ENCODE measurements at regions not wholly inside any gene's neighbourhood (a gene's known extent, or its start where the extent isn't known, plus 50 kb on each side); places are given as distances from the start of the nearest gene placed in this dataset.

- Histone ChIP-seq H3K4me2 (no peak overlapping the region), H3K27me3 (no peaks in the 10 kb centered on the region), H4K20me1 (ENCODE audit: insufficient read depth, poor library complexity, severe bottlenecking) (no peaks in the 10 kb centered on the region), H3K36me3 (replicated peaks; ENCODE audit: insufficient read depth, low read depth) (no peaks in the 10 kb centered on the region), H3K27ac (no peak overlapping the region), H3K9me2 (replicated peaks; ENCODE audit: insufficient read depth) (no peaks in the 10 kb centered on the region), H2AFZ (no peak overlapping the region), H3K79me2 (no peaks in the 10 kb centered on the region), H3K4me3 (no peak overlapping the region), H3K4me1 (ENCODE audit: insufficient read depth) (no peaks in the 10 kb centered on the region), H3K9me3 (ENCODE audit: low read depth) (no peaks in the 10 kb centered on the region)
- DNase-seq (ENCODE audit: low spot score) = no peak
- TF ChIP-seq EZH2 (IDR thresholded peaks at IDR 0.05; ENCODE audit: borderline replicate concordance) (no peak), EZH2phosphoT487 (IDR thresholded peaks at IDR 0.05; ENCODE audit: low read depth, severe bottlenecking, unreplicated experiment) (no peak), CTCF (IDR thresholded peaks at IDR 0.05; ENCODE audit: poor library complexity) (no peak)
- WGBS (ENCODE audit: low lambda C conversion rate, missing lambda C conversion rate) = 95% methylated on average over 1 of the region's 1 CpG
These were observed 211.3 kb downstream of the COG6 start for GRCh38 chr13:39866722-39867121.

GRCh38 chr13:39867807-39868206 lies 212.3 kb downstream of the COG6 start:
- Histone ChIP-seq H3K4me3 (no peak overlapping the region), H3K9me3 (ENCODE audit: low read depth) (no peaks in the 10 kb centered on the region), H3K36me3 (replicated peaks; ENCODE audit: insufficient read depth, low read depth) (no peaks in the 10 kb centered on the region), H4K20me1 (ENCODE audit: insufficient read depth, poor library complexity, severe bottlenecking) (no peaks in the 10 kb centered on the region), H3K27me3 (no peaks in the 10 kb centered on the region), H3K79me2 (no peaks in the 10 kb centered on the region), H3K9me2 (replicated peaks; ENCODE audit: insufficient read depth) (no peaks in the 10 kb centered on the region), H3K4me1 (ENCODE audit: insufficient read depth) (no peaks in the 10 kb centered on the region), H3K4me2 (no peak overlapping the region), H2AFZ (no peak overlapping the region), H3K27ac (no peak overlapping the region)
- 59% methylated on average over 2 of the region's 2 CpGs for WGBS (ENCODE audit: low lambda C conversion rate, missing lambda C conversion rate)
- DNase-seq (ENCODE audit: low spot score) = no peak
- TF ChIP-seq CTCF (IDR thresholded peaks at IDR 0.05; ENCODE audit: poor library complexity) (no peak), EZH2phosphoT487 (IDR thresholded peaks at IDR 0.05; ENCODE audit: low read depth, severe bottlenecking, unreplicated experiment) (no peak), EZH2 (IDR thresholded peaks at IDR 0.05; ENCODE audit: borderline replicate concordance) (no peak)

GRCh38 chr13:39870197-39870747 lies 214.8 kb downstream of the COG6 start:
- H3K36me3 ChIP-seq (replicated peaks; ENCODE audit: insufficient read depth, low read depth) = no peaks in the 10 kb centered on the region
- H3K9me2 ChIP-seq (replicated peaks; ENCODE audit: insufficient read depth) = no peaks in the 10 kb centered on the region
- H3K4me2 ChIP-seq = no peak overlapping the region
- WGBS (ENCODE audit: low lambda C conversion rate, missing lambda C conversion rate) = 55% methylated on average over 2 of the region's 2 CpGs
- no peak overlapping the region for H2AFZ ChIP-seq
- H4K20me1 ChIP-seq (ENCODE audit: insufficient read depth, poor library complexity, severe bottlenecking) = no peaks in the 10 kb centered on the region
- no peak overlapping the region for H3K4me3 ChIP-seq
- no peaks in the 10 kb centered on the region for H3K4me1 ChIP-seq (ENCODE audit: insufficient read depth)
- H3K9me3 ChIP-seq (ENCODE audit: low read depth) = no peaks in the 10 kb centered on the region
- TF ChIP-seq CTCF (IDR thresholded peaks at IDR 0.05; ENCODE audit: poor library complexity) = no peak
- no peak for TF ChIP-seq EZH2phosphoT487 (IDR thresholded peaks at IDR 0.05; ENCODE audit: low read depth, severe bottlenecking, unreplicated experiment)
- no peak for TF ChIP-seq EZH2 (IDR thresholded peaks at IDR 0.05; ENCODE audit: borderline replicate concordance)
- no peaks in the 10 kb centered on the region for H3K79me2 ChIP-seq
- H3K27ac ChIP-seq = no peak overlapping the region
- H3K27me3 ChIP-seq = no peaks in the 10 kb centered on the region
- no peak for DNase-seq (ENCODE audit: low spot score)
